NCI-H2171 treated with DMSO at 0.1 percent for 48 hours (cell line): ENCODE measurements at regions not wholly inside any gene's neighbourhood (a gene's known extent, or its start where the extent isn't known, plus 50 kb on each side); places are given as distances from the start of the nearest gene placed in this dataset.
"Not testable (repeated sequence)": the region's sequence is repeated elsewhere in the genome, so short reads cannot be mapped to it uniquely, and the experiment has no call there.

Experiments used
- DNase-seq: peaks from one replicate; lab custom pipeline; 2025; lab: John Stamatoyannopoulos, UW

- DNase-seq = not testable (repeated sequence)
Measured at GRCh38 chr13:111501596-111502535, 181.4 kb downstream of the TEX29 start.

GRCh38 chr13:111502957-111503356, 182.5 kb downstream of the TEX29 start:
- no peak for DNase-seq

- no peak for DNase-seq
Measured at GRCh38 chr13:111503376-111503775, 182.9 kb downstream of the TEX29 start.

- DNase-seq = no peak
Measured at GRCh38 chr13:111503905-111504695, 183.7 kb downstream of the TEX29 start.

GRCh38 chr13:111505175-111505777, 184.8 kb downstream of the TEX29 start:
- DNase-seq = no peak

- DNase-seq = no peak
Measured at GRCh38 chr13:111506125-111506524, 185.7 kb downstream of the TEX29 start.

GRCh38 chr13:111506621-111507020, 186.2 kb downstream of the TEX29 start:
- DNase-seq = no peak

GRCh38 chr13:111508164-111508870, 187.9 kb downstream of the TEX29 start:
- no peak for DNase-seq

- no peak for DNase-seq
Measured at GRCh38 chr13:111508902-111509509, 188.6 kb downstream of the TEX29 start.

- DNase-seq = no peak
Measured at GRCh38 chr13:111510502-111511218, 190.2 kb downstream of the TEX29 start.

- no peak for DNase-seq
Measured at GRCh38 chr13:111511219-111511732, 190.8 kb downstream of the TEX29 start.

- DNase-seq = no peak
Measured at GRCh38 chr13:111511805-111512504, 191.5 kb downstream of the TEX29 start.

- no peak for DNase-seq
Measured at GRCh38 chr13:111512707-111513106, 192.3 kb downstream of the TEX29 start.

GRCh38 chr13:111513766-111514609, 193.5 kb downstream of the TEX29 start:
- no peak for DNase-seq

- DNase-seq = no peak
Measured at GRCh38 chr13:111514610-111515306, 194.3 kb downstream of the TEX29 start.

GRCh38 chr13:111515307-111515617, 194.8 kb downstream of the TEX29 start:
- no peak for DNase-seq

GRCh38 chr13:111515635-111516034, 195.2 kb downstream of the TEX29 start:
- no peak for DNase-seq
